Adrenal gland (tissue), 5 donors: ENCODE measurements at regions not wholly inside any gene's neighbourhood (a gene's known extent, or its start where the extent isn't known, plus 50 kb on each side); places are given as distances from the start of the nearest gene placed in this dataset.

ENCODE experiments used
- CTCF ChIP-seq, 6 experiments: fragments of 450-650 bp in 4 of 6; fragments of 200-600 bp in 2 of 6; sonication (generic) in 1 of 6; IDR thresholded peaks; 1 replicate in 5 of 6; 2 replicates in 1 of 6; pipeline versions ENCODE4 v1.5.1 to v1.8.0; 2016 to 2021; ENCODE audit warnings: antibody characterized with exemption in 6 of 6, mild to moderate bottlenecking in 2 of 6, moderate library complexity in 1 of 6
- POLR2A ChIP-seq, 2 donors: fragments of 450-650 bp; IDR thresholded peaks; one replicate each; pipeline ENCODE4 v1.6.1; 2017; ENCODE audit warnings: antibody characterized with exemption in 2 of 2, mild to moderate bottlenecking in 2 of 2, moderate library complexity in 1 of 2
- donor health status: DM: no; HTN: no; CAD: no.

GRCh38 chr1:187985145-187985896, 1156.6 kb downstream of the PLA2G4A start:
- TF ChIP-seq POLR2A (IDR thresholded peaks at IDR 0.05) (no peak), CTCF (IDR thresholded peaks at IDR 0.05) (no peak)
